HG02678 (cell line): ENCODE measurements at regions not wholly inside any gene's neighbourhood (a gene's known extent, or its start where the extent isn't known, plus 50 kb on each side); places are given as distances from the start of the nearest gene placed in this dataset.

Experiments
- ATAC-seq: cut with Tn5 transposase; IDR thresholded peaks from one replicate; pipeline ENCODE4 v1.9.1; 2021; ENCODE audit warnings: mild to moderate bottlenecking, moderate library complexity; ENCODE audit not compliant: unreplicated experiment

- ATAC-seq, result no peak
Observed at GRCh38 chr9:97747201-97747965, 50.2 kb upstream of the XPA start.

GRCh38 chr9:97748525-97748924 lies 51.4 kb upstream of the XPA start:
- ATAC-seq, result no peak

- no peak for ATAC-seq
Observed at GRCh38 chr9:97749928-97750327, 52.8 kb upstream of the XPA start.

- ATAC-seq, result no peak
Observed at GRCh38 chr9:97751531-97751930, 54.4 kb upstream of the XPA start.

GRCh38 chr9:97752274-97752673 lies 55.1 kb upstream of the XPA start:
- ATAC-seq, result no peak

GRCh38 chr9:97753364-97753763 lies 56.2 kb upstream of the XPA start:
- ATAC-seq, result no peak

- no peak for ATAC-seq
Observed at GRCh38 chr9:97753975-97754374, 56.8 kb upstream of the XPA start.

GRCh38 chr9:97755618-97756267 lies 58.6 kb upstream of the XPA start:
- ATAC-seq, result no peak

- ATAC-seq, result no peak
Observed at GRCh38 chr9:97756991-97757390, 59.9 kb upstream of the XPA start.

GRCh38 chr9:97758334-97758916 lies 61.3 kb upstream of the XPA start:
- ATAC-seq, result no peak

- no peak for ATAC-seq
Observed at GRCh38 chr9:97759581-97760288, 62.6 kb upstream of the XPA start.

- no peak for ATAC-seq
Observed at GRCh38 chr9:97761056-97761598, 64.0 kb upstream of the XPA start.

- ATAC-seq, result no peak
Observed at GRCh38 chr9:97761879-97762278, 64.7 kb upstream of the XPA start.

- ATAC-seq, result no peak
Observed at GRCh38 chr9:97763874-97764273, 66.7 kb upstream of the XPA start.

- no peak for ATAC-seq
Observed at GRCh38 chr9:97766092-97766491, 69.0 kb upstream of the XPA start.

GRCh38 chr9:97766610-97767009 lies 69.5 kb upstream of the XPA start:
- no peak for ATAC-seq

GRCh38 chr9:97767891-97768290 lies 70.8 kb upstream of the XPA start:
- no peak for ATAC-seq

GRCh38 chr9:97768746-97769145 lies 71.6 kb upstream of the XPA start:
- ATAC-seq, result no peak

- no peak for ATAC-seq
Observed at GRCh38 chr9:97769208-97769607, 72.1 kb upstream of the XPA start.

GRCh38 chr9:97770808-97771372 lies 73.8 kb upstream of the XPA start:
- no peak for ATAC-seq

GRCh38 chr9:97771641-97772040 lies 74.5 kb upstream of the XPA start:
- no peak for ATAC-seq
